ENCODE measurements at regions not wholly inside any gene's neighbourhood (a gene's known extent, or its start where the extent isn't known, plus 50 kb on each side); places are given as distances from the start of the nearest gene placed in this dataset.

- TF ChIP-seq CHD7 (IDR thresholded peaks at IDR 0.05; ENCODE audit: insufficient replicate concordance, low read length): no peak
- no peak for TF ChIP-seq HDAC2 (IDR thresholded peaks at IDR 0.05; ENCODE audit: borderline replicate concordance in 1 of 2, low read depth in 2 of 2, low read length in 2 of 2)
- no peak for TF ChIP-seq BACH1 (IDR thresholded peaks at IDR 0.05; ENCODE audit: low read length)
- no peak for TF ChIP-seq EZH2 (IDR thresholded peaks at IDR 0.05; ENCODE audit: low read depth, low read length, severe bottlenecking)
- TF ChIP-seq NANOG (IDR thresholded peaks at IDR 0.05; ENCODE audit: insufficient read depth, low read depth, low read length, poor library complexity, severe bottlenecking): no peak
- TF ChIP-seq POLR2AphosphoS5 (IDR thresholded peaks at IDR 0.05; ENCODE audit: low read depth, low read length): no peak
- no peak for TF ChIP-seq JUND (IDR thresholded peaks at IDR 0.05; ENCODE audit: low read length)
- TF ChIP-seq CTBP2 (IDR thresholded peaks at IDR 0.05; ENCODE audit: borderline replicate concordance, insufficient read depth, insufficient read length, low read length): no peak
- TF ChIP-seq RBBP5 (IDR thresholded peaks at IDR 0.05; ENCODE audit: borderline replicate concordance, low read depth, low read length): no peak
- TF ChIP-seq TEAD4 (IDR thresholded peaks at IDR 0.05; ENCODE audit: low read depth, low read length): no peak
These were observed 65.0 kb upstream of the GGTA1 start (continued) for GRCh38 chr9:121564504-121565260.
